ENCODE measurements at regions not wholly inside any gene's neighbourhood (a gene's known extent, or its start where the extent isn't known, plus 50 kb on each side); places are given as distances from the start of the nearest gene placed in this dataset.

DNA sequence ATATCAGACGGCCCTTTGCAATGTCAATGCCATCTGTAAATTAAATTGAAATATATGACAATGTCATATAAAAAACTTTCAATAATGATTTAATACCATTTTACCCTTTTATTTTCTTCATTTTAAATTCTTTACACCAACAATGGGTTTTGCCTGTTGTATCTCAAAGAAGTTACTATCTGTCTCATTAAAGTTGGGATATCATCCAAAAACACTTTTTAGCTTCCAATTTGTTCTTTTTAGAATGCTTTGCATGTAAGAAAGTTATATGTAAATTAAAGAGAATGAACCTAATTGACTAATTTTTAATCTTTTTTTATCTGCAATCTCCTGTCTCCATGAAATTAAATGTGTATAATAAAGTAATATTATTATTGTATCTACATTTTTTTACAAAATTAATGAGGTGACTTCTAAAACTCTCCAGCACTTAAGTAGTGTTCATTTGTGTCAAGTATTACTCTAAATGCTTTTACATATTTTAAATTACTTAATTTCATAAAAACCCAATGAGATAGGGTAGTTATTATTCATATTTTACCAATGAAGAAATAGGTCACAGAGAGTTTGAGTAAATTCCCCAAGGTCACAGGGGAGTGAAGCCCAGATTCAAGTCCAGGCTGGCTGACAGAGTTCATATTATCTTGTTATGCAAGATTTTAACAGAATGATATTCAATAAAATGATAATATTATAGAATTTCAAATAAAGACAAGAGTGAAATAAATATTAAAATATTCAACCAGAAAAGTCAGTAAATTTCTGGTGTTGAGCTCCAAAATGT lies 673.0 kb upstream of the FLRT2 start:
- H3K4me1 ChIP-seq (ENCODE audit: control insufficient read depth, insufficient read depth, low read length), result no peaks in the 10 kb centered on the region
- no peak overlapping the region for H3K4me2 ChIP-seq (ENCODE audit: low read length)
- no peak overlapping the region for H3K9ac ChIP-seq (ENCODE audit: low read depth, low read length)
- no peak overlapping the region for H3K4me3 ChIP-seq (ENCODE audit: low read length)
- no peaks in the 10 kb centered on the region for H3K36me3 ChIP-seq (ENCODE audit: insufficient read depth, low read length)
- no peaks in the 10 kb centered on the region for H3K27me3 ChIP-seq (ENCODE audit: control insufficient read depth, insufficient read depth, low read length)
- no peaks in the 10 kb centered on the region for H3K9me3 ChIP-seq (replicated peaks; ENCODE audit: low read length)

DNA sequence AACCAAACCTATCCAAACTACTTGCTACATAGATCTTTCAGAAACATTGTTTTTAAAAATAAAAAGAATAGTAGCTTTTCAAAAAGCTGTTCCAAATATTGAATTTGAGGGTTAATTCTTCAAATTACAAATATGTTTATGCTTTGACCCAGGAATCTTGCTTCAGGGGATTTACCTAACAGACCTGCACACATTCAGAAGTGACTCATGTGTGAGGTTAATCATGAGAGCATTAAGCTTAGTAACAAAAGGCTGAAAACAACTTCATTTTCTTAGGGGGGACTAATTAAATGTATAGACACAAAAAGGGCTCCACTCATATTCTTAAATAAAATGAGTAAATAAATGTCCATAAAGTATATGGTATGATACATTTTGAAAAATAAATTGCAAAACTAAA lies 672.4 kb upstream of the FLRT2 start:
- Histone ChIP-seq H3K9me3 (replicated peaks; ENCODE audit: low read length) (no peaks in the 10 kb centered on the region), H3K4me3 (ENCODE audit: low read length) (no peak overlapping the region), H3K27me3 (ENCODE audit: control insufficient read depth, insufficient read depth, low read length) (no peaks in the 10 kb centered on the region), H3K36me3 (ENCODE audit: insufficient read depth, low read length) (no peaks in the 10 kb centered on the region), H3K4me1 (ENCODE audit: control insufficient read depth, insufficient read depth, low read length) (no peaks in the 10 kb centered on the region), H3K4me2 (ENCODE audit: low read length) (no peak overlapping the region), H3K9ac (ENCODE audit: low read depth, low read length) (no peak overlapping the region)

DNA sequence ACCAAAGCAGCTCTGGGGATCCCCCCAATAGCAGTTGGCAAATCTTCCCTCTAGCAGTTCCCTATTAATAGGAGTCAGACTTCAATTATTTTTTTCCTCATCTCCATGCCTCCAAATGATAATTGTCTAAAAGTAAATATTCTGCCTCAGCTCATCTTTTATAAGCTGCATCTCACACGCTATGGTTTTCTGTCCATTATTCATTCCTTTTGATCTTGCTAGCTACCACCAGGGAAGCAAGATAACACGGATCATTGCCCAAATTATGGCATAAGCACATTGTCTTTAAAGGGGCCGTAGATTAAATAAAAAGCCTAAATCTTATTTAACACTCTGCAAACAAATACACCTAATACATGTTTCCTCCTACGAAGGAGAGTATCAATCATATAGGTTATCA lies 670.8 kb upstream of the FLRT2 start:
- Histone ChIP-seq H3K9ac (ENCODE audit: low read depth, low read length) (no peak overlapping the region), H3K9me3 (replicated peaks; ENCODE audit: low read length) (no peaks in the 10 kb centered on the region), H3K4me1 (ENCODE audit: control insufficient read depth, insufficient read depth, low read length) (no peaks in the 10 kb centered on the region), H3K27me3 (ENCODE audit: control insufficient read depth, insufficient read depth, low read length) (no peaks in the 10 kb centered on the region), H3K36me3 (ENCODE audit: insufficient read depth, low read length) (no peaks in the 10 kb centered on the region), H3K4me2 (ENCODE audit: low read length) (no peak overlapping the region), H3K4me3 (ENCODE audit: low read length) (no peak overlapping the region)

GRCh38 chr14:84864548-84865271 lies 665.2 kb upstream of the FLRT2 start:
- no peak overlapping the region for H3K9ac ChIP-seq (ENCODE audit: low read depth, low read length)
- no peaks in the 10 kb centered on the region for H3K9me3 ChIP-seq (replicated peaks; ENCODE audit: low read length)
- no peak overlapping the region for H3K4me2 ChIP-seq (ENCODE audit: low read length)
- no peak overlapping the region for H3K4me3 ChIP-seq (ENCODE audit: low read length)
- H3K4me1 ChIP-seq (ENCODE audit: control insufficient read depth, insufficient read depth, low read length), result no peaks in the 10 kb centered on the region
- H3K36me3 ChIP-seq (ENCODE audit: insufficient read depth, low read length), result no peaks in the 10 kb centered on the region
- H3K27me3 ChIP-seq (ENCODE audit: control insufficient read depth, insufficient read depth, low read length), result no peaks in the 10 kb centered on the region

- Histone ChIP-seq H3K9me3 (replicated peaks; ENCODE audit: low read length) (no peaks in the 10 kb centered on the region), H3K9ac (ENCODE audit: low read depth, low read length) (no peak overlapping the region), H3K4me1 (ENCODE audit: control insufficient read depth, insufficient read depth, low read length) (no peaks in the 10 kb centered on the region)
These were observed 658.2 kb upstream of the FLRT2 start for GRCh38 chr14:84871734-84872133.

DNA sequence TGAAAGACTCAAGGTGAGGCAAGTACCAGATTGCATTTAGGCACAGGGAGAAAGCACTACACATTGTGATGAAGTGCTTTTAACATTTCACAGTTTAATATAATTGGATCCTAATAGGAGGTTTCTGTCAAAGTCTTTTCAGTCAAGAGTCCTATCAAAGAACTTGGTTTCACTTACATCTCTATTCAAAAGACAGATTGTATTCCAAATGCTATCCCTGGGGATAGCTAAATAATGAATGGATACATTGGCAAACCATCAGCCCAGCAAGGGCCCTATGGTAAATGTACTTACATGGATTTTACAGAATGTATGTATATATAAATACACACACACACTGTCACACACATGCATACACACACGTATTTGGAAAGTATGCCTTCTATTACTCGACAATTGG lies 655.5 kb upstream of the FLRT2 start:
- Histone ChIP-seq H3K9ac (ENCODE audit: low read depth, low read length) (no peak overlapping the region), H3K4me1 (ENCODE audit: control insufficient read depth, insufficient read depth, low read length) (no peaks in the 10 kb centered on the region), H3K4me3 (ENCODE audit: low read length) (no peak overlapping the region), H3K9me3 (replicated peaks; ENCODE audit: low read length) (no peaks in the 10 kb centered on the region), H3K4me2 (ENCODE audit: low read length) (no peak overlapping the region), H3K36me3 (ENCODE audit: insufficient read depth, low read length) (no peaks in the 10 kb centered on the region), H3K27me3 (ENCODE audit: control insufficient read depth, insufficient read depth, low read length) (no peaks in the 10 kb centered on the region)

More at GRCh38 chr14:84871734-84872133, 658.2 kb upstream of the FLRT2 start:
- Histone ChIP-seq H3K36me3 (ENCODE audit: insufficient read depth, low read length) (no peaks in the 10 kb centered on the region), H3K27me3 (ENCODE audit: control insufficient read depth, insufficient read depth, low read length) (no peaks in the 10 kb centered on the region), H3K4me2 (ENCODE audit: low read length) (no peak overlapping the region), H3K4me3 (ENCODE audit: low read length) (no peak overlapping the region)

DNA sequence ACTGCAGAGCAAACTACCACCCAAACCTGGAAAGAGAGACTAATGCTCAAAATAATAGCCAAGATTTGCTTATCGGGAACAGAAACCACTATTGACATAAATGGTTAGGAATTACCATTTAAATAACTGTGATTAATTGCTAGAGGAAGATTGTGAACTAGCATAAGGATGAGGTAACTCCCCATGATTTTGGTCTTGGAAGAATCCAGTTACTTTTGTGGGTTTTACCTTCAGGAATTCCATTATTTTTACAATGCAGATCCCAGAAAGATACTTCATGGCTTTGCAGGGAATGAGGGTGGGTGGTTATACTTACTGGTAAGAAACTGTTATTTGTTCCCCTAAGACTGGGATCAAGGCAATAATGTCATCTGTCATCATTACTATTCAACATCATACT lies 652.9 kb upstream of the FLRT2 start:
- H3K9ac ChIP-seq (ENCODE audit: low read depth, low read length), result no peak overlapping the region
- no peaks in the 10 kb centered on the region for H3K27me3 ChIP-seq (ENCODE audit: control insufficient read depth, insufficient read depth, low read length)
- no peak overlapping the region for H3K4me2 ChIP-seq (ENCODE audit: low read length)
- H3K9me3 ChIP-seq (replicated peaks; ENCODE audit: low read length), result no peaks in the 10 kb centered on the region
- H3K36me3 ChIP-seq (ENCODE audit: insufficient read depth, low read length), result no peaks in the 10 kb centered on the region
- no peak overlapping the region for H3K4me3 ChIP-seq (ENCODE audit: low read length)
- H3K4me1 ChIP-seq (ENCODE audit: control insufficient read depth, insufficient read depth, low read length), result no peaks in the 10 kb centered on the region

DNA sequence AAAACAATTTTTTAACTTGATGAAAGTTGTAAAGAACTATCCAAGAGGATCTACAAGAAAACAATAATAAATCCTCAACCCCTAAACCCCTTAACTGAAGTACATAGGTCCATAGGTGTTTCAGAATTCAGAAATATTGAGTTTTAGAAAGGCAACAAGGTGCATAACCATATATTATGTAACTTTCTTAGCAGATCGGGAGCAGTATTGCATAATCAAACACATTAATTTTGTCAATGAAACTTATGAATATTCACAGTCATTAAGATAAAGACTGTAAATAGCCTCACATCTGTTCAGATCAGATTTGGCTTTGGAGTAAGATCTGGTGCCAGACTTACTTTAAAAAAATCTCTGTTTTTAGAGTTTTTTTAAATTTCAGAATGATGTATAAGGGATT lies 647.1 kb upstream of the FLRT2 start:
- no peaks in the 10 kb centered on the region for H3K9me3 ChIP-seq (replicated peaks; ENCODE audit: low read length)
- no peaks in the 10 kb centered on the region for H3K27me3 ChIP-seq (ENCODE audit: control insufficient read depth, insufficient read depth, low read length)
- no peaks in the 10 kb centered on the region for H3K36me3 ChIP-seq (ENCODE audit: insufficient read depth, low read length)
- no peak overlapping the region for H3K4me3 ChIP-seq (ENCODE audit: low read length)
- no peak overlapping the region for H3K4me2 ChIP-seq (ENCODE audit: low read length)
- H3K4me1 ChIP-seq (ENCODE audit: control insufficient read depth, insufficient read depth, low read length), result no peaks in the 10 kb centered on the region
- H3K9ac ChIP-seq (ENCODE audit: low read depth, low read length), result no peak overlapping the region

DNA sequence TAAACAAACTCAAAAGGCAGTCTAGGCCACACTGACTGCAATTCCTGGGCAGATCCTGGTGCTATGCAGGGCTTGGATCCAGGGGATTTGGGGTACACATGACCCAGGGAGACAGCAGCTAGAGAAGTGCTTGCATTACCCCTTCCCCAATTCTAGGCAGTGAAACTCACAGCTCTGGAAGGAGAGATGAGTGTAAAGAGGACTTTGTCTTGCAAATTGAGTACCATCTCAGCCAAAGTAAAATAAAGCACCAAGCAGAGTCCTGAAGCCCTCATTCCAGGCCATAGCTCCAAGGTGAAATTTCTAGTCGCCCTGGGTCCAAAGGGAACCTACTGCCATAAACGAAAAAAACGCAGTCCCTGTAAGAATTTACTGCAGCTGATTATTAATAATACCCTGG lies 644.9 kb upstream of the FLRT2 start:
- no peak overlapping the region for H3K4me3 ChIP-seq (ENCODE audit: low read length)
- H3K4me1 ChIP-seq (ENCODE audit: control insufficient read depth, insufficient read depth, low read length), result no peaks in the 10 kb centered on the region
- no peak overlapping the region for H3K9ac ChIP-seq (ENCODE audit: low read depth, low read length)
- H3K27me3 ChIP-seq (ENCODE audit: control insufficient read depth, insufficient read depth, low read length), result no peaks in the 10 kb centered on the region
- no peaks in the 10 kb centered on the region for H3K36me3 ChIP-seq (ENCODE audit: insufficient read depth, low read length)
- no peak overlapping the region for H3K4me2 ChIP-seq (ENCODE audit: low read length)
- H3K9me3 ChIP-seq (replicated peaks; ENCODE audit: low read length), result no peaks in the 10 kb centered on the region

DNA sequence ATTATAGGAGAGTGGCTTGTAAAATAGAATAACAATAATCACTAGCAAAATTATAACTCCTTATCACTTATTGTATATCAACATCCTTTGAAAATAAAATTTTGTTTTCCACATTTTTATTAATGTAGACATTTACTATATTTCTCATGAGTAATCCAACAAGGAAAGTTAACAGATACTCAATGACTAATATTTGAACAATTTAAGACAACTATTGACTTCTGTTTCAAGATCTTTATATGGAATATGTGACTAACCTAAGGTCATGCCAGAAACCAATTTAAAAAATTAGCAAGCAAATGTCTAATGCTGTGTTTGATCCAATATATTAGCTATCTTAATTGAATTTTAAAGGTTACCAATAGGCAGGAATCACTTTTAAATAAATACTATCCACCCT lies 638.5 kb upstream of the FLRT2 start:
- no peak overlapping the region for H3K9ac ChIP-seq (ENCODE audit: low read depth, low read length)
- H3K4me2 ChIP-seq (ENCODE audit: low read length), result no peak overlapping the region
- H3K27me3 ChIP-seq (ENCODE audit: control insufficient read depth, insufficient read depth, low read length), result no peaks in the 10 kb centered on the region
- no peak overlapping the region for H3K4me3 ChIP-seq (ENCODE audit: low read length)
- H3K9me3 ChIP-seq (replicated peaks; ENCODE audit: low read length), result no peaks in the 10 kb centered on the region
- H3K4me1 ChIP-seq (ENCODE audit: control insufficient read depth, insufficient read depth, low read length), result no peaks in the 10 kb centered on the region
- H3K36me3 ChIP-seq (ENCODE audit: insufficient read depth, low read length), result no peaks in the 10 kb centered on the region

DNA sequence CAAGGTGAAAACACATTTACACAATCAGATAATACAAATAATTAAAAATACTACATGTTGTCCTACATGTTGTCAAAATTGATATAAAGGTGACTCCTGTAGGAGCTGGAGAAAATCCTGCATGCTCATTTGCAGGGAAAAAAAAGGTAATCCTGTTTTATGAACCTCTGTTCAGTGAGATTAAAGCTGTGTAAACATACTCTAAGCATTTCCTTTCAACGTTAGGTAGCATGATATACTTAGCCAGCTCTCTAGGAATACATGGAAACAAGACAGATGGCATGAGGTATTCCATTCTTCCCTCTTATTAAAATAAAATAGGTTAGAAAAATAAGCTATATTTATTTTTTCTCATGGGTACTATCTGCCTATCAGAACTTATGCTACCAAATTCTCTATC lies 635.7 kb upstream of the FLRT2 start:
- Histone ChIP-seq H3K4me2 (ENCODE audit: low read length) (no peak overlapping the region), H3K4me1 (ENCODE audit: control insufficient read depth, insufficient read depth, low read length) (no peaks in the 10 kb centered on the region), H3K4me3 (ENCODE audit: low read length) (no peak overlapping the region), H3K9ac (ENCODE audit: low read depth, low read length) (no peak overlapping the region), H3K27me3 (ENCODE audit: control insufficient read depth, insufficient read depth, low read length) (no peaks in the 10 kb centered on the region), H3K9me3 (replicated peaks; ENCODE audit: low read length) (no peaks in the 10 kb centered on the region), H3K36me3 (ENCODE audit: insufficient read depth, low read length) (no peaks in the 10 kb centered on the region)

- H3K27me3 ChIP-seq (ENCODE audit: control insufficient read depth, insufficient read depth, low read length), result no peaks in the 10 kb centered on the region
- no peaks in the 10 kb centered on the region for H3K36me3 ChIP-seq (ENCODE audit: insufficient read depth, low read length)
- H3K4me3 ChIP-seq (ENCODE audit: low read length), result no peak overlapping the region
- no peak overlapping the region for H3K4me2 ChIP-seq (ENCODE audit: low read length)
- no peak overlapping the region for H3K9ac ChIP-seq (ENCODE audit: low read depth, low read length)
- H3K4me1 ChIP-seq (ENCODE audit: control insufficient read depth, insufficient read depth, low read length), result no peaks in the 10 kb centered on the region
- H3K9me3 ChIP-seq (replicated peaks; ENCODE audit: low read length), result no peaks in the 10 kb centered on the region
These were observed 607.6 kb upstream of the FLRT2 start for GRCh38 chr14:84922370-84922769.
